ENCODE measurements at regions not wholly inside any gene's neighbourhood (a gene's known extent, or its start where the extent isn't known, plus 50 kb on each side); places are given as distances from the start of the nearest gene placed in this dataset.

GRCh38 chr21:31460980-31461379 lies 116.9 kb upstream of the TIAM1 start:
- Histone ChIP-seq H3K9ac (replicated peaks; ENCODE audit: extremely low read depth, insufficient read depth, low read length) (no peak overlapping the region), H3K4me1 (ENCODE audit: control insufficient read depth, extremely low read depth, insufficient read depth, low read length) (no peaks in the 10 kb centered on the region), H3K27me3 (ENCODE audit: control insufficient read depth in 2 of 2, insufficient read depth in 2 of 2, low read length in 2 of 2) (no peaks in the 10 kb centered on the region), H3K9me3 (replicated peaks; ENCODE audit: control insufficient read depth, insufficient read depth, low read length) (no peaks in the 10 kb centered on the region), H3K9me1 (replicated peaks; ENCODE audit: control insufficient read depth, extremely low read depth, insufficient read depth, low read length) (no peaks in the 10 kb centered on the region), H3K4me2 (ENCODE audit: insufficient read depth, low read length) (no peak overlapping the region), H3K79me2 (ENCODE audit: control insufficient read depth, insufficient read depth, low read length) (no peaks in the 10 kb centered on the region), H3K27ac (ENCODE audit: insufficient read depth, low read depth, low read length) (no peak overlapping the region), H2AFZ (ENCODE audit: low read depth, low read length) (no peak overlapping the region), H3K36me3 (ENCODE audit: control insufficient read depth in 2 of 2, extremely low read depth in 1 of 2, insufficient read depth in 2 of 2, low read length in 2 of 2) (no peaks in the 10 kb centered on the region), H3K4me3 (replicated peaks in 1 of 3; ENCODE audit: insufficient read depth in 1 of 3, low read depth in 1 of 3, low read length in 3 of 3) (no peak overlapping the region), H4K20me1 (replicated peaks; ENCODE audit: control insufficient read depth, extremely low read depth, insufficient read depth, low read length) (no peaks in the 10 kb centered on the region)
- DNase-seq (ENCODE audit: low read depth, low spot score) (no peak), FAIRE-seq (no peak)
- BruUV-seq (replicated peaks) = no TSS peak
- ChIA-PET CTCF (no interaction called here), POLR2A (no interaction called here)
- TF ChIP-seq JUN (IDR thresholded peaks at IDR 0.05; ENCODE audit: borderline replicate concordance, insufficient read depth, insufficient read length, low read depth) = no peak
- TF ChIP-seq FOS (IDR thresholded peaks at IDR 0.05; ENCODE audit: borderline replicate concordance, insufficient read depth, low read length) = no peak
- no peak for TF ChIP-seq MYC (IDR thresholded peaks at IDR 0.05; ENCODE audit: low read depth, low read length)
- TF ChIP-seq, protein P1, sequence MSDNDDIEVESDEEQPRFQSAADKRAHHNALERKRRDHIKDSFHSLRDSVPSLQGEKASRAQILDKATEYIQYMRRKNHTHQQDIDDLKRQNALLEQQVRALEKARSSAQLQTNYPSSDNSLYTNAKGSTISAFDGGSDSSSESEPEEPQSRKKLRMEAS (IDR thresholded peaks at IDR 0.05; ENCODE audit: insufficient read depth, insufficient read length) = no peak
- no peak for TF ChIP-seq CTCF (IDR thresholded peaks at IDR 0.05; ENCODE audit: extremely low read depth in 1 of 2, insufficient read depth in 1 of 2, low read depth in 1 of 2, low read length in 2 of 2)
- TF ChIP-seq EZH2 (IDR thresholded peaks at IDR 0.05; ENCODE audit: borderline replicate concordance, low read depth, low read length, severe bottlenecking) = no peak
- no peak for TF ChIP-seq POLR2AphosphoS5 (IDR thresholded peaks at IDR 0.05; ENCODE audit: insufficient read depth, low read depth, low read length)
- no peak for TF ChIP-seq POLR2A (IDR thresholded peaks at IDR 0.05; ENCODE audit: low read depth, low read length)
- no peak for TF ChIP-seq GATA2 (IDR thresholded peaks at IDR 0.05; ENCODE audit: insufficient read depth, insufficient read length, low read depth, low read length)
- dilution Hi-C loops (cut with MboI; ENCODE audit: extremely low pct_ligation_motif_present, low sequenced_read_pairs) = no loop called here
- intact Hi-C loops (cut with micrococcal nuclease) = no loop called here
